H1 (cell line): ENCODE measurements at regions not wholly inside any gene's neighbourhood (a gene's known extent, or its start where the extent isn't known, plus 50 kb on each side); places are given as distances from the start of the nearest gene placed in this dataset.

Source experiments
- HDAC6 ChIP-seq: IDR thresholded peaks from one replicate; pipeline ENCODE4 v1.7.1; 2012; ENCODE audit warnings: low read depth, mild to moderate bottlenecking, inconsistent platforms, low read length, moderate library complexity
- JUND ChIP-seq: IDR thresholded peaks from 2 replicates; pipeline ENCODE4 v1.6.1; 2011; ENCODE audit warnings: mild to moderate bottlenecking, improper control_type of control experiment, low read length
- SP2 ChIP-seq: IDR thresholded peaks from 2 replicates; pipeline ENCODE4 v1.6.1; 2012; ENCODE audit warnings: mild to moderate bottlenecking, low read length, inconsistent platforms
- SRF ChIP-seq: IDR thresholded peaks from 2 replicates; pipeline ENCODE4 v1.6.1; 2011; ENCODE audit warnings: mild to moderate bottlenecking, low read depth, low read length, moderate library complexity
- TF ChIP-seq, protein P1 (sequence below): IDR thresholded peaks from 2 replicates; pipeline ENCODE4 v1.6.1; 2011; ENCODE audit warnings: low read depth, mild to moderate bottlenecking, low read length; ENCODE audit not compliant: insufficient read depth

DNA sequence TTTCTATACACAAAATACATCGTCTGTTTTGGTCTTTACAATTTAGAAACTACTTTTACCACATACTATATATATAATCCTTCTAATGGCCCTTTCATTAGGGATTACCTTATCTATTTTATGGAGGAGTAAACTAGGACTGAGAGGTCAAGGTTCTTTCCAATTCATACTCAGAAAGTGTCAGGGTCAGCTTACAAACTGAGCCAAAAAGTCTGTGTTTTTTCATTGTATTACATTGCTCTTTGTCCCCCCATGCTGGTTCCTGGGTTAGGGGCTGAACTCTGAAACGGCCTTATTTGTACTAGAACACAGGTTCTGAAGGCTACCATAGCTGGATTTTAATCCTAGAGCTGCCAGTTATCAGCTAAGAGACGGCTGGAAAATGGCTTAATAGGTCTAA, 368.1 kb downstream of the GRIN2B start (continued):
- no peak for TF ChIP-seq SRF
- TF ChIP-seq HDAC6, result no peak
- no peak for TF ChIP-seq JUND
- no peak for TF ChIP-seq SP2
- TF ChIP-seq, protein P1, sequence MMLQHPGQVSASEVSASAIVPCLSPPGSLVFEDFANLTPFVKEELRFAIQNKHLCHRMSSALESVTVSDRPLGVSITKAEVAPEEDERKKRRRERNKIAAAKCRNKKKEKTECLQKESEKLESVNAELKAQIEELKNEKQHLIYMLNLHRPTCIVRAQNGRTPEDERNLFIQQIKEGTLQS, result no peak
